ENCODE measurements at regions not wholly inside any gene's neighbourhood (a gene's known extent, or its start where the extent isn't known, plus 50 kb on each side); places are given as distances from the start of the nearest gene placed in this dataset.

DNA sequence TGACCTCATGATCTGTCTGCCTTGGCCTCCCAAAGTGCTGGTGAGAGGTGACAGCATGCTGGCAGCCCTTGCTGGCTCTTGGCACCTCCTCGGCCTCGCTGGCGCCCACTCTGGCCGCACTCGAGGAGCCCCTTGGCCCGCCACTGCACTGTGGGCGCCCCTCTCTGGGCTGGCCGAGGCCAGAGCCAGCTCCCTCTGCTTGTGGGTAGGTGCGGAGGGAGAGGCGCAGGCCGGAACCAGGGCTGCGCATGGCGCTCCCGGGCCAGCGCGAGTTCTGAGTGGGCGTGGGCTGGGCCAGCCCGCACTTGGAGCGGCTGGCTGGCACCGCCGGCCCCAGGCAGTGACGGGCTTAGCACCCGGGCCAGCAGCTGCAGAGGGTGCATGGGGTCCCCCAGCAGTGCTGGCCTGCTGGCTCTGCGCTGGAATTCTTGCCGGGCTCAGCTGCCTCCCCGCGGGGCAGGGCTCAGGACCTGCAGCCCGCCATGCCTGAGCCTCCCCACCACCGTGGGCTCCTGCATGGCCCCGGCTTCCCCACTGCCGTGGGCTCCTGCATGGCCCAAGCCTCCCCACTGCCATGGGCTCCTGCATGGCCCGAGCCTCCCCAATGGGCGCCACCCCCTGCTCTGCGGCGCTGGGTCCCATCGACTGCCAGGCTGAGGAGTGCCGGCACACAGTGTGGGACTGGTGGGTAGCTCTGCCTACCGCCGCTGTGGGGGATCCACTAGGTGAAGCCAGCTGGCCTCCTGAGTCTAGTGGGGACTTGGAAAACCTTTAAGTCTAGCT is 76.4 kb upstream of the OSBPL11 start:
- Mint-ChIP-seq H3K27ac (ENCODE audit: unreplicated experiment) (no peak overlapping the region), H3K27me3 (ENCODE audit: insufficient read depth, unreplicated experiment) (no peaks in the 10 kb centered on the region), H3K4me1 (ENCODE audit: low read depth, unreplicated experiment) (no peaks in the 10 kb centered on the region), H3K9me3 (ENCODE audit: unreplicated experiment) (no peaks in the 10 kb centered on the region), H3K4me3 (ENCODE audit: unreplicated experiment) (no peak overlapping the region), H3K36me3 (ENCODE audit: insufficient read depth, unreplicated experiment) (no peaks in the 10 kb centered on the region)
- H3K9me3 ChIP-seq = no peaks in the 10 kb centered on the region
- no peak overlapping the region for H3K4me3 ChIP-seq (ENCODE audit: low read depth, low read length)
- H3K36me3 ChIP-seq (ENCODE audit: control insufficient read depth, insufficient read depth, low read length) = no peaks in the 10 kb centered on the region
- 0 out of 2 replicates have a peak, but pooled peaks cover 3% of the 10 kb centered on the region for H3K4me1 ChIP-seq
- no TSS peak for BruUV-seq (replicated peaks)
- TF ChIP-seq, protein P1, sequence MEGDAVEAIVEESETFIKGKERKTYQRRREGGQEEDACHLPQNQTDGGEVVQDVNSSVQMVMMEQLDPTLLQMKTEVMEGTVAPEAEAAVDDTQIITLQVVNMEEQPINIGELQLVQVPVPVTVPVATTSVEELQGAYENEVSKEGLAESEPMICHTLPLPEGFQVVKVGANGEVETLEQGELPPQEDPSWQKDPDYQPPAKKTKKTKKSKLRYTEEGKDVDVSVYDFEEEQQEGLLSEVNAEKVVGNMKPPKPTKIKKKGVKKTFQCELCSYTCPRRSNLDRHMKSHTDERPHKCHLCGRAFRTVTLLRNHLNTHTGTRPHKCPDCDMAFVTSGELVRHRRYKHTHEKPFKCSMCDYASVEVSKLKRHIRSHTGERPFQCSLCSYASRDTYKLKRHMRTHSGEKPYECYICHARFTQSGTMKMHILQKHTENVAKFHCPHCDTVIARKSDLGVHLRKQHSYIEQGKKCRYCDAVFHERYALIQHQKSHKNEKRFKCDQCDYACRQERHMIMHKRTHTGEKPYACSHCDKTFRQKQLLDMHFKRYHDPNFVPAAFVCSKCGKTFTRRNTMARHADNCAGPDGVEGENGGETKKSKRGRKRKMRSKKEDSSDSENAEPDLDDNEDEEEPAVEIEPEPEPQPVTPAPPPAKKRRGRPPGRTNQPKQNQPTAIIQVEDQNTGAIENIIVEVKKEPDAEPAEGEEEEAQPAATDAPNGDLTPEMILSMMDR (IDR thresholded peaks at IDR 0.05; ENCODE audit: insufficient read depth in 1 of 2, low read depth in 1 of 2, low read length in 1 of 2, severe bottlenecking in 1 of 2, unreplicated experiment in 1 of 2) = no peak
- no peak for DNase-seq
- ChIA-PET CTCF (no interaction called here), POLR2A (no interaction called here)
- intact Hi-C loops (cut with micrococcal nuclease; ENCODE audit: unreplicated experiment) = no loop called here
- H3K27me3 ChIP-seq (replicated peaks; ENCODE audit: control insufficient read depth, insufficient read depth, low read length) = no peaks in the 10 kb centered on the region

DNA sequence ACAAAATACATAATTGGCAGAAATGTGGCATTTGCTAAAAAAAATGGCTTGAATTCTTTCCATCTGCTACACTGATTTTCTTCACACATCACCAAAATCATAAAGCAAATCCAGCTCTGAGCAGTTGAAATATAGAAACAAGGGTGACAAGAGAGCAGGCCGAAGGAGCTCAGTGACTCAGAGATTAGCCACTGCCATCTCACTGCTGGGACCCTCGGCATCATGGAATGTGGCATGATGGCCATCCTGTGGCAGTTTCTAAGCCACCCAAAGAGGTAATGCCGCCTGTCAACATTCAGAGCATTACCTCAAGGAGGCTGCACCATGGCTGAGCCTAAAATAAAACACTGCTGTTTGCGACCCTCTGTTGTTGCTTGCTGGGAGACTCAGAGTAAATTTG is 80.5 kb upstream of the OSBPL11 start:
- no peaks in the 10 kb centered on the region for H3K9me3 Mint-ChIP-seq (ENCODE audit: unreplicated experiment)
- no peaks in the 10 kb centered on the region for H3K27me3 Mint-ChIP-seq (ENCODE audit: insufficient read depth, unreplicated experiment)
- no peaks in the 10 kb centered on the region for H3K36me3 Mint-ChIP-seq (ENCODE audit: insufficient read depth, unreplicated experiment)
- no TSS peak for BruUV-seq (replicated peaks)
- TF ChIP-seq, protein P1 (IDR thresholded peaks at IDR 0.05; ENCODE audit: insufficient read depth in 1 of 2, low read depth in 1 of 2, low read length in 1 of 2, severe bottlenecking in 1 of 2, unreplicated experiment in 1 of 2) = no peak
- Histone ChIP-seq H3K36me3 (ENCODE audit: control insufficient read depth, insufficient read depth, low read length) (no peaks in the 10 kb centered on the region), H3K9me3 (no peaks in the 10 kb centered on the region), H3K4me3 (ENCODE audit: low read depth, low read length) (no peak overlapping the region), H3K4me1 (no peaks in the 10 kb centered on the region), H3K27me3 (replicated peaks; ENCODE audit: control insufficient read depth, insufficient read depth, low read length) (no peaks in the 10 kb centered on the region)
- no peak overlapping the region for H3K4me3 Mint-ChIP-seq (ENCODE audit: unreplicated experiment)
- H3K27ac Mint-ChIP-seq (ENCODE audit: unreplicated experiment) = no peak overlapping the region
- no peak for DNase-seq
- POLR2A ChIA-PET = no interaction called here
- CTCF ChIA-PET = no interaction called here
- H3K4me1 Mint-ChIP-seq (ENCODE audit: low read depth, unreplicated experiment) = peaks cover 7% of the 10 kb centered on the region
- intact Hi-C loops (cut with micrococcal nuclease; ENCODE audit: unreplicated experiment) = no loop called here

GRCh38 chr3:125679258-125679657 is 84.0 kb upstream of the OSBPL11 start:
- Mint-ChIP-seq H3K27me3 (ENCODE audit: insufficient read depth, unreplicated experiment) (no peaks in the 10 kb centered on the region), H3K36me3 (ENCODE audit: insufficient read depth, unreplicated experiment) (no peaks in the 10 kb centered on the region), H3K4me3 (ENCODE audit: unreplicated experiment) (no peak overlapping the region), H3K4me1 (ENCODE audit: low read depth, unreplicated experiment) (peaks cover 7% of the 10 kb centered on the region), H3K9me3 (ENCODE audit: unreplicated experiment) (no peaks in the 10 kb centered on the region), H3K27ac (ENCODE audit: unreplicated experiment) (no peak overlapping the region)
- TF ChIP-seq, protein P1 (IDR thresholded peaks at IDR 0.05; ENCODE audit: insufficient read depth in 1 of 2, low read depth in 1 of 2, low read length in 1 of 2, severe bottlenecking in 1 of 2, unreplicated experiment in 1 of 2) = peak in 1 of 2 experiments; percentile 14
- no peak for DNase-seq
- no TSS peak for BruUV-seq (replicated peaks)
- Histone ChIP-seq H3K27me3 (replicated peaks; ENCODE audit: control insufficient read depth, insufficient read depth, low read length) (no peaks in the 10 kb centered on the region), H3K4me3 (ENCODE audit: low read depth, low read length) (no peak overlapping the region), H3K36me3 (ENCODE audit: control insufficient read depth, insufficient read depth, low read length) (no peaks in the 10 kb centered on the region), H3K4me1 (no peaks in the 10 kb centered on the region), H3K9me3 (no peaks in the 10 kb centered on the region)
- ChIA-PET POLR2A (no interaction called here), CTCF (no interaction called here)
- intact Hi-C loops (cut with micrococcal nuclease; ENCODE audit: unreplicated experiment) = no loop called here

Data from Caco-2 (cell line).